ENCODE measurements at regions not wholly inside any gene's neighbourhood (a gene's known extent, or its start where the extent isn't known, plus 50 kb on each side); places are given as distances from the start of the nearest gene placed in this dataset.

DNA sequence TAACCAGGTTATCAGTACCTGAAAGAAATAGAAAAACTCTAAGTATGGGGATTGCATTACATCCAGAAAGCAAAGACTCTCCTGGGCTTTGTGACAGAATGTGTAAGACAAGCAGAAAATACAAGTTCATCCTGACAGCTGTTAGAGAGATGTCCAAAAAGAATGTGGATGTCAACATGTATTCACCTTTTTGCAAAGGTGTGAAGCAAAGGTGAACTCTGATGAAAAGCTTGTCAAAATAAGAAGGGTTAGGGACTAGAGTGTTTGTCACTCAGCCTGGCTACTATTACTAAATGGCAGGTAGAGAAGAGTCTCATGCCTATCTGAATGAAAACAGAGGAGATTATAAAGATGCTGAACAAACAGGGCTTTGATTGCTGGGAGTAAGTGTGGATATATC, 527.6 kb upstream of the CA10 start:
- Mint-ChIP-seq H3K4me1 (ENCODE audit: low read depth) (no peaks in the 10 kb centered on the region), H3K9me3 (peaks cover 3% of the 10 kb centered on the region), H3K27ac (no peak overlapping the region), H3K36me3 (ENCODE audit: low read depth) (no peaks in the 10 kb centered on the region), H3K4me3 (no peak overlapping the region), H3K27me3 (no peaks in the 10 kb centered on the region)
- Histone ChIP-seq H3K4me3 (ENCODE audit: low read length) (no peak overlapping the region), H3K36me3 (ENCODE audit: insufficient read depth, low read length) (no peaks in the 10 kb centered on the region), H3K27ac (ENCODE audit: low read depth in 1 of 2, low read length in 2 of 2) (no peak overlapping the region), H3K4me1 (ENCODE audit: insufficient read depth, low read length) (no peaks in the 10 kb centered on the region), H3K9me3 (ENCODE audit: control insufficient read depth in 1 of 2, insufficient read depth in 1 of 2, low read length in 2 of 2) (no peaks in the 10 kb centered on the region), H3K27me3 (ENCODE audit: control insufficient read depth in 1 of 2, insufficient read depth in 2 of 2, low read length in 2 of 2) (no peaks in the 10 kb centered on the region)
- TF ChIP-seq, protein P1, sequence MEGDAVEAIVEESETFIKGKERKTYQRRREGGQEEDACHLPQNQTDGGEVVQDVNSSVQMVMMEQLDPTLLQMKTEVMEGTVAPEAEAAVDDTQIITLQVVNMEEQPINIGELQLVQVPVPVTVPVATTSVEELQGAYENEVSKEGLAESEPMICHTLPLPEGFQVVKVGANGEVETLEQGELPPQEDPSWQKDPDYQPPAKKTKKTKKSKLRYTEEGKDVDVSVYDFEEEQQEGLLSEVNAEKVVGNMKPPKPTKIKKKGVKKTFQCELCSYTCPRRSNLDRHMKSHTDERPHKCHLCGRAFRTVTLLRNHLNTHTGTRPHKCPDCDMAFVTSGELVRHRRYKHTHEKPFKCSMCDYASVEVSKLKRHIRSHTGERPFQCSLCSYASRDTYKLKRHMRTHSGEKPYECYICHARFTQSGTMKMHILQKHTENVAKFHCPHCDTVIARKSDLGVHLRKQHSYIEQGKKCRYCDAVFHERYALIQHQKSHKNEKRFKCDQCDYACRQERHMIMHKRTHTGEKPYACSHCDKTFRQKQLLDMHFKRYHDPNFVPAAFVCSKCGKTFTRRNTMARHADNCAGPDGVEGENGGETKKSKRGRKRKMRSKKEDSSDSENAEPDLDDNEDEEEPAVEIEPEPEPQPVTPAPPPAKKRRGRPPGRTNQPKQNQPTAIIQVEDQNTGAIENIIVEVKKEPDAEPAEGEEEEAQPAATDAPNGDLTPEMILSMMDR (IDR thresholded peaks at IDR 0.05) = no peak
- CTCF ChIA-PET = interaction anchor here (0.6 kb wide), 1 partner anchor 175 kb away, joined by 3 read pairs; no protein-coding TSS in a partner anchor
- intact Hi-C loops (cut with DNase I, micrococcal nuclease) = no loop called here
- POLR2A ChIA-PET = no interaction called here
- DNase-seq (no peak), ATAC-seq (ENCODE audit: poor library complexity) (no peak)

DNA sequence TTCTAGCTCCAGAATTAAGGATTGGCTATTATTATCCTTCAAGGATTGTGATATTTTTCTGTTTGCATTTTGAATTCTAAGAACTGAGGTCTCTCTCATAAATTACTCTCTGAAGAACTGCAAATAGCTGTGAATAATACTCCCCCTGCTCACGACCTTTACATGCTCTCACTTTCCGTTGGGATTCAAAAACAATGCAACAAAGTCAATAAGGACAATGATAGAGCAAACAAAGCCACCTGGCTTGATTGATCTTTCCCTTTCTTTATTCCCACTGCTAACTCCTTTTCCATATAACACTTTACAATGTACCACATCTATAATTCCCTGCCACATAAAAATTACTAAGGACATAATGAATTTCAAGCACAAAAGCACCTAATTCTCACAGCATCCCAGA, 523.0 kb upstream of the CA10 start:
- H3K9me3 Mint-ChIP-seq = peaks cover 3% of the 10 kb centered on the region
- POLR2A ChIA-PET = no interaction called here
- H3K27me3 ChIP-seq (ENCODE audit: control insufficient read depth in 1 of 2, insufficient read depth in 2 of 2, low read length in 2 of 2) = no peaks in the 10 kb centered on the region
- no peak overlapping the region for H3K4me3 Mint-ChIP-seq
- CTCF ChIA-PET = no interaction called here
- intact Hi-C loops (cut with DNase I, micrococcal nuclease) = no loop called here
- no peaks in the 10 kb centered on the region for H3K36me3 Mint-ChIP-seq (ENCODE audit: low read depth)
- DNase-seq (no peak), ATAC-seq (ENCODE audit: poor library complexity) (no peak)
- no peak overlapping the region for H3K27ac Mint-ChIP-seq
- H3K4me3 ChIP-seq (ENCODE audit: low read length) = no peak overlapping the region
- H3K4me1 ChIP-seq (ENCODE audit: insufficient read depth, low read length) = no peaks in the 10 kb centered on the region
- TF ChIP-seq, protein P1 (IDR thresholded peaks at IDR 0.05) = no peak
- H3K27ac ChIP-seq (ENCODE audit: low read depth in 1 of 2, low read length in 2 of 2) = no peak overlapping the region
- H3K9me3 ChIP-seq (ENCODE audit: control insufficient read depth in 1 of 2, insufficient read depth in 1 of 2, low read length in 2 of 2) = peaks cover 7 to 12% of the 10 kb centered on the region in 2 experiments
- H3K27me3 Mint-ChIP-seq = no peaks in the 10 kb centered on the region
- H3K36me3 ChIP-seq (ENCODE audit: insufficient read depth, low read length) = no peaks in the 10 kb centered on the region
- H3K4me1 Mint-ChIP-seq (ENCODE audit: low read depth) = no peaks in the 10 kb centered on the region

DNA sequence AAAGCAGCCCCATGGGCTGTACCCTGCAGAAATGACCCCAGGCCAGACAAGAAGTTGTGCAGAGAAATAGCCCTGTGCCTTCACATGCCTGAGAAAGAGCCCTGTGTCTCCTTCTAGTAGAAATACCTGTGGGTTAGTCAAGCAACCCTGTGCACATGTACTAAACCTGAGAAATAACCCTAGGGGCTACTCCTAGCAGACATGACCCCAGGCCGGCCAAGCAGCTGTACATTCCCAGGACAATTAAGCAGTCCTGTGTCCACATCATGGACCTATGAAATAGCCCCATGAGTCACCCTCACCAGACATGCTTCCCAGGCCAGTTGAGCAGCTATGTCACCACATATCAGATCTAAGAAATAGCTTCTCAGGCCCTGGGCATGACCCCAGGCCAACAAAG, 519.7 kb upstream of the CA10 start:
- Histone ChIP-seq H3K27me3 (ENCODE audit: control insufficient read depth in 1 of 2, insufficient read depth in 2 of 2, low read length in 2 of 2) (no peaks in the 10 kb centered on the region), H3K9me3 (ENCODE audit: control insufficient read depth in 1 of 2, insufficient read depth in 1 of 2, low read length in 2 of 2) (peaks cover 7 to 12% of the 10 kb centered on the region in 2 experiments), H3K4me3 (ENCODE audit: low read length) (no peak overlapping the region), H3K36me3 (ENCODE audit: insufficient read depth, low read length) (no peaks in the 10 kb centered on the region), H3K4me1 (ENCODE audit: insufficient read depth, low read length) (no peaks in the 10 kb centered on the region), H3K27ac (ENCODE audit: low read depth in 1 of 2, low read length in 2 of 2) (no peak overlapping the region)
- H3K27me3 Mint-ChIP-seq = no peaks in the 10 kb centered on the region
- intact Hi-C loops (cut with DNase I, micrococcal nuclease) = no loop called here
- no peaks in the 10 kb centered on the region for H3K4me1 Mint-ChIP-seq (ENCODE audit: low read depth)
- POLR2A ChIA-PET = no interaction called here
- no peak for ATAC-seq (ENCODE audit: poor library complexity)
- no peaks in the 10 kb centered on the region for H3K36me3 Mint-ChIP-seq (ENCODE audit: low read depth)
- no peak overlapping the region for H3K4me3 Mint-ChIP-seq
- DNase-seq = no peak
- no peak overlapping the region for H3K27ac Mint-ChIP-seq
- peaks cover 3% of the 10 kb centered on the region for H3K9me3 Mint-ChIP-seq
- TF ChIP-seq, protein P1 (IDR thresholded peaks at IDR 0.05) = no peak
- CTCF ChIA-PET = no interaction called here
